WTC11 (cell line): ENCODE measurements at regions not wholly inside any gene's neighbourhood (a gene's known extent, or its start where the extent isn't known, plus 50 kb on each side); places are given as distances from the start of the nearest gene placed in this dataset.

ENCODE experiments used
- ATAC-seq: fragments of 200-7000 bp; cut with Tn5 transposase; 2 replicates; pipeline ENCODE4 v1.10.0; 2021; ENCODE audit warnings: mild to moderate bottlenecking, moderate library complexity
- CTCF ChIA-PET: fragments of 300-600 bp; sonication (Branson Sonifier 250); formaldehyde crosslinking; loops from one replicate; lab custom pipeline; 2021; ENCODE audit warnings: antibody characterized with exemption; lab: Charles Lee
- POLR2A ChIA-PET: fragments of 350-600 bp; sonication (Branson Sonifier 250); formaldehyde crosslinking; loops from one replicate; lab custom pipeline; 2021; ENCODE audit warnings: antibody characterized with exemption; lab: Charles Lee
- DNase-seq: peaks from one replicate; pipeline ENCODE4 v3.0.0; 2021; ENCODE audit warnings: low spot score
- H3K27ac Mint-ChIP-seq: 2 replicates; pipeline ENCODE4 v1.8.0; 2021; ENCODE audit warnings: mixed read lengths
- H3K27me3 Mint-ChIP-seq: 2 replicates; pipeline ENCODE4 v1.8.0; 2021; ENCODE audit warnings: low read depth, mild to moderate bottlenecking, moderate library complexity, mixed read lengths
- H3K36me3 Mint-ChIP-seq: 2 replicates; pipeline ENCODE4 v1.8.0; 2021; ENCODE audit warnings: mixed read lengths
- H3K4me1 Mint-ChIP-seq: 2 replicates; pipeline ENCODE4 v1.8.0; 2022; ENCODE audit warnings: mixed read lengths
- H3K4me3 Mint-ChIP-seq: 2 replicates; pipeline ENCODE4 v1.8.0; 2021; ENCODE audit warnings: mild to moderate bottlenecking, moderate library complexity, mixed read lengths
- H3K9me3 Mint-ChIP-seq: 2 replicates; pipeline ENCODE4 v1.8.0; 2021; ENCODE audit warnings: mixed read lengths
- ATF1 ChIP-seq: sonication (generic); formaldehyde crosslinking; IDR thresholded peaks from 2 replicates; pipeline ENCODE4 v1.8.1; 2023; ENCODE audit warnings: mild to moderate bottlenecking, moderate library complexity, missing genetic modification reagents
- ATF3 ChIP-seq: sonication (generic); formaldehyde crosslinking; conservative IDR thresholded peaks from 2 replicates; pipeline ENCODE4 v1.8.1; 2022; ENCODE audit warnings: mild to moderate bottlenecking, missing genetic modification reagents
- MXD4 ChIP-seq: fragments of 250-450 bp; sonication (Bioruptor Pico); IDR thresholded peaks from 2 replicates; pipeline ENCODE4 v1.8.0; 2021; ENCODE audit warnings: mild to moderate bottlenecking, moderate library complexity, borderline replicate concordance
- NFE2L1 ChIP-seq: sonication (generic); formaldehyde crosslinking; IDR thresholded peaks from 2 replicates; pipeline ENCODE4 v1.8.1; 2023; ENCODE audit warnings: missing genetic modification reagents
- NR2C2 ChIP-seq: sonication (generic); formaldehyde crosslinking; IDR thresholded peaks from 2 replicates; pipeline ENCODE4 v1.8.0; 2022; ENCODE audit warnings: mild to moderate bottlenecking, missing genetic modification reagents
- RORB ChIP-seq: fragments of 250-450 bp; sonication (Bioruptor Pico); IDR thresholded peaks from 2 replicates; pipeline ENCODE4 v1.9.0; 2021; ENCODE audit warnings: mild to moderate bottlenecking
- SMAD4 ChIP-seq: sonication (generic); formaldehyde crosslinking; IDR thresholded peaks from 2 replicates; pipeline ENCODE4 v1.8.0; 2022; ENCODE audit warnings: mild to moderate bottlenecking, missing genetic modification reagents
- SP1 ChIP-seq: sonication (generic); formaldehyde crosslinking; conservative IDR thresholded peaks from 2 replicates; pipeline ENCODE4 v1.8.1; 2022; ENCODE audit warnings: missing genetic modification reagents
- TCF7 ChIP-seq: sonication (generic); formaldehyde crosslinking; IDR thresholded peaks from 2 replicates; pipeline ENCODE4 v1.8.0; 2022; ENCODE audit warnings: mild to moderate bottlenecking, low read depth, missing genetic modification reagents, moderate library complexity
- TEAD1 ChIP-seq: sonication (generic); formaldehyde crosslinking; IDR thresholded peaks from 2 replicates; pipeline ENCODE4 v1.8.0; 2022; ENCODE audit warnings: mild to moderate bottlenecking, missing genetic modification reagents
- TEAD4 ChIP-seq: sonication (generic); formaldehyde crosslinking; IDR thresholded peaks from 2 replicates; pipeline ENCODE4 v1.8.0; 2022; ENCODE audit warnings: mild to moderate bottlenecking, missing genetic modification reagents
- USF2 ChIP-seq: sonication (generic); formaldehyde crosslinking; IDR thresholded peaks from 2 replicates; pipeline ENCODE4 v1.8.1; 2023; ENCODE audit warnings: mild to moderate bottlenecking, missing genetic modification reagents, moderate library complexity
- ZNF219 ChIP-seq: sonication (generic); formaldehyde crosslinking; IDR thresholded peaks from 2 replicates; pipeline ENCODE4 v1.8.0; 2023; ENCODE audit warnings: missing genetic modification reagents, mild to moderate bottlenecking, borderline replicate concordance
- ZNF263 ChIP-seq: sonication (generic); formaldehyde crosslinking; IDR thresholded peaks from 2 replicates; pipeline ENCODE4 v1.8.1; 2022; ENCODE audit warnings: low read depth, mild to moderate bottlenecking, moderate library complexity, missing genetic modification reagents
- ZNF317 ChIP-seq: sonication (generic); formaldehyde crosslinking; IDR thresholded peaks from 2 replicates; pipeline ENCODE4 v1.8.1; 2023; ENCODE audit warnings: low read depth, mild to moderate bottlenecking, moderate library complexity, missing genetic modification reagents, borderline replicate concordance
- ZNF423 ChIP-seq: fragments of 250-450 bp; sonication (Bioruptor Pico); IDR thresholded peaks from 2 replicates; pipeline ENCODE4 v2.1.2; 2022; ENCODE audit warnings: mild to moderate bottlenecking, moderate library complexity
- TF ChIP-seq, protein P1 (sequence below): fragments of 250-450 bp; sonication (Bioruptor Pico); IDR thresholded peaks from 2 replicates; pipeline ENCODE4 v1.9.0; 2021; ENCODE audit warnings: mild to moderate bottlenecking
- TF ChIP-seq, protein P2 (sequence below): sonication (generic); formaldehyde crosslinking; IDR thresholded peaks from 2 replicates; pipeline ENCODE4 v1.8.1; 2023; ENCODE audit warnings: mild to moderate bottlenecking, missing genetic modification reagents, borderline replicate concordance
- TF ChIP-seq, protein P3 (sequence below): sonication (generic); formaldehyde crosslinking; IDR thresholded peaks from 2 replicates; pipeline ENCODE4 v1.8.0; 2022; ENCODE audit warnings: mild to moderate bottlenecking, missing genetic modification reagents
- TF ChIP-seq, protein P4 (sequence below): fragments of 250-450 bp; sonication (Bioruptor Pico); IDR thresholded peaks from 2 replicates; pipeline ENCODE4 v1.8.0; 2021; ENCODE audit warnings: mild to moderate bottlenecking
- TF ChIP-seq, protein P5 (sequence below): fragments of 250-450 bp; sonication (Bioruptor Pico); IDR thresholded peaks from 2 replicates; pipeline ENCODE4 v1.9.0; 2021; ENCODE audit warnings: moderate library complexity, mild to moderate bottlenecking, inconsistent platforms, borderline replicate concordance
- TF ChIP-seq, protein P6 (sequence below): sonication (generic); formaldehyde crosslinking; IDR thresholded peaks from 2 replicates; pipeline ENCODE4 v1.8.1; 2022; ENCODE audit warnings: missing genetic modification reagents, borderline replicate concordance

GRCh38 chr13:105333416-105333815 is 1202.0 kb downstream of the EFNB2 start (continued):
- no peak for TF ChIP-seq SP1
- TF ChIP-seq, protein P1, sequence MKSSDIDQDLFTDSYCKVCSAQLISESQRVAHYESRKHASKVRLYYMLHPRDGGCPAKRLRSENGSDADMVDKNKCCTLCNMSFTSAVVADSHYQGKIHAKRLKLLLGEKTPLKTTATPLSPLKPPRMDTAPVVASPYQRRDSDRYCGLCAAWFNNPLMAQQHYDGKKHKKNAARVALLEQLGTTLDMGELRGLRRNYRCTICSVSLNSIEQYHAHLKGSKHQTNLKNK: no peak
- TF ChIP-seq SMAD4: no peak

GRCh38 chr13:105329359-105329758 is 1206.1 kb downstream of the EFNB2 start:
- Mint-ChIP-seq H3K36me3 (no peaks in the 10 kb centered on the region), H3K4me3 (no peak overlapping the region), H3K4me1 (peaks cover 4% of the 10 kb centered on the region), H3K9me3 (peaks cover 14% of the 10 kb centered on the region), H3K27ac (no peak overlapping the region), H3K27me3 (no peaks in the 10 kb centered on the region)
- ChIA-PET CTCF (no interaction called here), POLR2A (no interaction called here)
- DNase-seq (no peak), ATAC-seq (no peak)
- TF ChIP-seq ZNF219 (CRISPR knock-in tag) (no peak), MXD4 (CRISPR knock-in tag) (no peak), NR2C2 (no peak), ATF1 (CRISPR knock-in tag) (no peak), USF2 (CRISPR knock-in tag) (no peak), TEAD1 (CRISPR knock-in tag) (no peak), RORB (CRISPR knock-in tag) (no peak), ZNF263 (CRISPR knock-in tag) (no peak), ZNF423 (CRISPR knock-in tag) (no peak), TCF7 (CRISPR knock-in tag) (no peak), ATF3 (CRISPR knock-in tag) (no peak), ZNF317 (no peak), NFE2L1 (CRISPR knock-in tag) (no peak), TEAD4 (CRISPR knock-in tag) (no peak)
- TF ChIP-seq, protein P2, sequence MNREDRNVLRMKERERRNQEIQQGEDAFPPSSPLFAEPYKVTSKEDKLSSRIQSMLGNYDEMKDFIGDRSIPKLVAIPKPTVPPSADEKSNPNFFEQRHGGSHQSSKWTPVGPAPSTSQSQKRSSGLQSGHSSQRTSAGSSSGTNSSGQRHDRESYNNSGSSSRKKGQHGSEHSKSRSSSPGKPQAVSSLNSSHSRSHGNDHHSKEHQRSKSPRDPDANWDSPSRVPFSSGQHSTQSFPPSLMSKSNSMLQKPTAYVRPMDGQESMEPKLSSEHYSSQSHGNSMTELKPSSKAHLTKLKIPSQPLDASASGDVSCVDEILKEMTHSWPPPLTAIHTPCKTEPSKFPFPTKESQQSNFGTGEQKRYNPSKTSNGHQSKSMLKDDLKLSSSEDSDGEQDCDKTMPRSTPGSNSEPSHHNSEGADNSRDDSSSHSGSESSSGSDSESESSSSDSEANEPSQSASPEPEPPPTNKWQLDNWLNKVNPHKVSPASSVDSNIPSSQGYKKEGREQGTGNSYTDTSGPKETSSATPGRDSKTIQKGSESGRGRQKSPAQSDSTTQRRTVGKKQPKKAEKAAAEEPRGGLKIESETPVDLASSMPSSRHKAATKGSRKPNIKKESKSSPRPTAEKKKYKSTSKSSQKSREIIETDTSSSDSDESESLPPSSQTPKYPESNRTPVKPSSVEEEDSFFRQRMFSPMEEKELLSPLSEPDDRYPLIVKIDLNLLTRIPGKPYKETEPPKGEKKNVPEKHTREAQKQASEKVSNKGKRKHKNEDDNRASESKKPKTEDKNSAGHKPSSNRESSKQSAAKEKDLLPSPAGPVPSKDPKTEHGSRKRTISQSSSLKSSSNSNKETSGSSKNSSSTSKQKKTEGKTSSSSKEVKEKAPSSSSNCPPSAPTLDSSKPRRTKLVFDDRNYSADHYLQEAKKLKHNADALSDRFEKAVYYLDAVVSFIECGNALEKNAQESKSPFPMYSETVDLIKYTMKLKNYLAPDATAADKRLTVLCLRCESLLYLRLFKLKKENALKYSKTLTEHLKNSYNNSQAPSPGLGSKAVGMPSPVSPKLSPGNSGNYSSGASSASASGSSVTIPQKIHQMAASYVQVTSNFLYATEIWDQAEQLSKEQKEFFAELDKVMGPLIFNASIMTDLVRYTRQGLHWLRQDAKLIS (CRISPR knock-in tag): no peak
- TF ChIP-seq, protein P1: no peak
- TF ChIP-seq, protein P3, sequence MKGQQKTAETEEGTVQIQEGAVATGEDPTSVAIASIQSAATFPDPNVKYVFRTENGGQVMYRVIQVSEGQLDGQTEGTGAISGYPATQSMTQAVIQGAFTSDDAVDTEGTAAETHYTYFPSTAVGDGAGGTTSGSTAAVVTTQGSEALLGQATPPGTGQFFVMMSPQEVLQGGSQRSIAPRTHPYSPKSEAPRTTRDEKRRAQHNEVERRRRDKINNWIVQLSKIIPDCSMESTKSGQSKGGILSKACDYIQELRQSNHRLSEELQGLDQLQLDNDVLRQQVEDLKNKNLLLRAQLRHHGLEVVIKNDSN (CRISPR knock-in tag): no peak
- TF ChIP-seq, protein P4, sequence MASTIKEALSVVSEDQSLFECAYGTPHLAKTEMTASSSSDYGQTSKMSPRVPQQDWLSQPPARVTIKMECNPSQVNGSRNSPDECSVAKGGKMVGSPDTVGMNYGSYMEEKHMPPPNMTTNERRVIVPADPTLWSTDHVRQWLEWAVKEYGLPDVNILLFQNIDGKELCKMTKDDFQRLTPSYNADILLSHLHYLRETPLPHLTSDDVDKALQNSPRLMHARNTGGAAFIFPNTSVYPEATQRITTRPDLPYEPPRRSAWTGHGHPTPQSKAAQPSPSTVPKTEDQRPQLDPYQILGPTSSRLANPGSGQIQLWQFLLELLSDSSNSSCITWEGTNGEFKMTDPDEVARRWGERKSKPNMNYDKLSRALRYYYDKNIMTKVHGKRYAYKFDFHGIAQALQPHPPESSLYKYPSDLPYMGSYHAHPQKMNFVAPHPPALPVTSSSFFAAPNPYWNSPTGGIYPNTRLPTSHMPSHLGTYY (CRISPR knock-in tag): no peak
- TF ChIP-seq, protein P5, sequence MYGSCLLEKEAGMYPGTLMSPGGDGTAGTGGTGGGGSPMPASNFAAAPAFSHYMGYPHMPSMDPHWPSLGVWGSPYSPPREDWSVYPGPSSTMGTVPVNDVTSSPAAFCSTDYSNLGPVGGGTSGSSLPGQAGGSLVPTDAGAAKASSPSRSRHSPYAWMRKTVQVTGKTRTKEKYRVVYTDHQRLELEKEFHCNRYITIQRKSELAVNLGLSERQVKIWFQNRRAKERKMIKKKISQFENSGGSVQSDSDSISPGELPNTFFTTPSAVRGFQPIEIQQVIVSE (CRISPR knock-in tag): no peak
- TF ChIP-seq, protein P6, sequence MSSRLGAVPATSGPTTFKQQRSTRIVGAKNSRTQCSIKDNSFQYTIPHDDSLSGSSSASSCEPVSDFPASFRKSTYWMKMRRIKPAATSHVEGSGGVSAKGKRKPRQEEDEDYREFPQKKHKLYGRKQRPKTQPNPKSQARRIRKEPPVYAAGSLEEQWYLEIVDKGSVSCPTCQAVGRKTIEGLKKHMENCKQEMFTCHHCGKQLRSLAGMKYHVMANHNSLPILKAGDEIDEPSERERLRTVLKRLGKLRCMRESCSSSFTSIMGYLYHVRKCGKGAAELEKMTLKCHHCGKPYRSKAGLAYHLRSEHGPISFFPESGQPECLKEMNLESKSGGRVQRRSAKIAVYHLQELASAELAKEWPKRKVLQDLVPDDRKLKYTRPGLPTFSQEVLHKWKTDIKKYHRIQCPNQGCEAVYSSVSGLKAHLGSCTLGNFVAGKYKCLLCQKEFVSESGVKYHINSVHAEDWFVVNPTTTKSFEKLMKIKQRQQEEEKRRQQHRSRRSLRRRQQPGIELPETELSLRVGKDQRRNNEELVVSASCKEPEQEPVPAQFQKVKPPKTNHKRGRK (CRISPR knock-in tag): no peak
